OCI-M1 (cell line): ENCODE measurements at regions not wholly inside any gene's neighbourhood (a gene's known extent, or its start where the extent isn't known, plus 50 kb on each side); places are given as distances from the start of the nearest gene placed in this dataset.

ENCODE experiments used
- DNase-seq: peaks from one replicate; lab custom pipeline; 2025; lab: John Stamatoyannopoulos, UW

GRCh38 chr10:33739031-33739430 lies 404.6 kb upstream of the NRP1 start:
- no peak for DNase-seq

GRCh38 chr10:33735464-33735923 lies 401.0 kb upstream of the NRP1 start:
- DNase-seq: no peak

GRCh38 chr10:33734393-33735155 lies 400.1 kb upstream of the NRP1 start:
- no peak for DNase-seq

- DNase-seq: no peak
These were observed 398.6 kb upstream of the NRP1 start for GRCh38 chr10:33733058-33733457.

- DNase-seq: no peak
These were observed 397.8 kb upstream of the NRP1 start for GRCh38 chr10:33732161-33732680.

GRCh38 chr10:33731322-33731721 lies 396.9 kb upstream of the NRP1 start:
- DNase-seq: no peak

- no peak for DNase-seq
These were observed 391.0 kb upstream of the NRP1 start for GRCh38 chr10:33725430-33725829.

- DNase-seq: no peak
These were observed 388.7 kb upstream of the NRP1 start for GRCh38 chr10:33723181-33723580.

- DNase-seq: no peak
These were observed 387.6 kb upstream of the NRP1 start for GRCh38 chr10:33722067-33722466.

- DNase-seq: no peak
These were observed 387.0 kb upstream of the NRP1 start for GRCh38 chr10:33721509-33721908.

- DNase-seq: no peak
These were observed 385.7 kb upstream of the NRP1 start for GRCh38 chr10:33720161-33720560.

GRCh38 chr10:33719005-33719703 lies 384.7 kb upstream of the NRP1 start:
- no peak for DNase-seq

GRCh38 chr10:33716501-33717267 lies 382.2 kb upstream of the NRP1 start:
- no peak for DNase-seq

- no peak for DNase-seq
These were observed 381.0 kb upstream of the NRP1 start for GRCh38 chr10:33715303-33715975.

- no peak for DNase-seq
These were observed 378.4 kb upstream of the NRP1 start for GRCh38 chr10:33712825-33713224.

GRCh38 chr10:33710006-33710405 lies 375.5 kb upstream of the NRP1 start:
- no peak for DNase-seq

- DNase-seq: no peak
These were observed 374.7 kb upstream of the NRP1 start for GRCh38 chr10:33709008-33709753.

- no peak for DNase-seq
These were observed 374.1 kb upstream of the NRP1 start for GRCh38 chr10:33708561-33708960.

GRCh38 chr10:33706746-33707145 lies 372.3 kb upstream of the NRP1 start:
- no peak for DNase-seq

GRCh38 chr10:33706191-33706590 lies 371.7 kb upstream of the NRP1 start:
- DNase-seq: no peak

- no peak for DNase-seq
These were observed 369.9 kb upstream of the NRP1 start for GRCh38 chr10:33704214-33704830.
